Right lobe of liver (tissue), 4 donors: ENCODE measurements at regions not wholly inside any gene's neighbourhood (a gene's known extent, or its start where the extent isn't known, plus 50 kb on each side); places are given as distances from the start of the nearest gene placed in this dataset.

Experiments used
- CTCF ChIP-seq, 4 donors: fragments of 200-600 bp in 3 of 4; fragments of 450-650 bp in 1 of 4; IDR thresholded peaks; one replicate each; pipeline versions ENCODE4 v1.5.1 to v1.8.0; 2016 to 2022; ENCODE audit warnings: antibody characterized with exemption in 4 of 4, mild to moderate bottlenecking in 2 of 4
- POLR2A ChIP-seq: fragments of 450-650 bp; IDR thresholded peaks from one replicate; pipeline ENCODE4 v1.6.1; 2017; ENCODE audit warnings: antibody characterized with exemption, mild to moderate bottlenecking
- donor health status: DM: no; HTN: no; CAD: no.
- donor health status: DM: no; HTN: no; CAD: no.
- donor health status: DM: no; HTN: yes; CAD: no.

DNA sequence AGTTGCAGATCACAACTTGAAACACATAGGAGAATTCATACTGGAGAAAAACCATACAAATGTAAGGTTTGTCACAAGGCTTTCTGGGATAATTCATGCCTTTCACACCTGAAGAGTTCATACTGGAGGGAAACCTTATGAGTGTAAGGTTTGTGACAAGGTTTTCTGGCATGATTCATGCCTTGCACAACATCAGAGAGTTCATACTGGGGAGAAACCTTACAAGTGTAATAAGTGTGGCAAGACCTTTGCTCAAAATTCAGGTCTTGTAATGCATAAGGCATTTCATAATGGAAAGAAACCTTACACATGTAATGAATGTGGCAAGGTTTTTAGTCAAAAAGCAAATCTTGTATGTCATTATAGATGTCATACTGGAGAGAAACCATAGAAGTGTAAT is 58.8 kb upstream of the ENPEP start:
- TF ChIP-seq CTCF (IDR thresholded peaks at IDR 0.05) (no peak), POLR2A (no peak)
